Kidney (tissue), 13 donors: ENCODE measurements at regions not wholly inside any gene's neighbourhood (a gene's known extent, or its start where the extent isn't known, plus 50 kb on each side); places are given as distances from the start of the nearest gene placed in this dataset.
"Not testable (repeated sequence)": the region's sequence is repeated elsewhere in the genome, so short reads cannot be mapped to it uniquely, and the experiment has no call there.

ENCODE experiments used
- DNase-seq, 5 donors: peaks; one replicate each; pipeline ENCODE4 v3.0.0-alpha.2; 2013 to 2020
- FAIRE-seq: peaks from 2 replicates; lab custom pipeline; 2012; peaks lifted over from hg19 to GRCh38; lab: Jason Lieb, UNC
- H3K27ac ChIP-seq, 2 donors: one replicate each; pipeline ENCODE4 v1.7.0; 2013; ENCODE audit warnings: low read depth in 2 of 2, low read length in 2 of 2, inconsistent platforms in 1 of 2
- H3K27me3 ChIP-seq: one replicate; pipeline ENCODE4 v1.7.1; 2013; ENCODE audit warnings: low read length, inconsistent platforms; ENCODE audit not compliant: control insufficient read depth, insufficient read depth
- H3K36me3 ChIP-seq, 3 donors: one replicate each; pipeline versions ENCODE4 v1.7.0 to v1.7.1; 2013; ENCODE audit warnings: low read length in 3 of 3, control low read depth in 1 of 3, inconsistent platforms in 1 of 3; ENCODE audit not compliant: insufficient read depth in 3 of 3, control insufficient read depth in 2 of 3
- H3K4me1 ChIP-seq, 3 donors: one replicate each; pipeline versions ENCODE4 v1.7.0 to v1.7.1; 2013; ENCODE audit warnings: low read length in 3 of 3, inconsistent platforms in 1 of 3, low read depth in 1 of 3; ENCODE audit not compliant: control insufficient read depth in 2 of 3, insufficient read depth in 2 of 3
- H3K4me3 ChIP-seq, 3 donors: one replicate each; pipeline versions ENCODE4 v1.7.0 to v1.8.1; 2013; ENCODE audit warnings: low read length in 3 of 3, control low read depth in 1 of 3, inconsistent platforms in 1 of 3
- H3K9ac ChIP-seq, 3 donors: one replicate each; pipeline versions ENCODE4 v1.7.0 to v1.7.1; 2013; ENCODE audit warnings: low read length in 3 of 3, control low read depth in 1 of 3, inconsistent platforms in 1 of 3
- H3K9me3 ChIP-seq, 3 donors: one replicate each; pipeline versions ENCODE4 v1.7.0 to v1.7.1; 2013; ENCODE audit warnings: low read length in 3 of 3, control low read depth in 1 of 3, inconsistent platforms in 1 of 3; ENCODE audit not compliant: control insufficient read depth in 2 of 3, insufficient read depth in 1 of 3
- intact Hi-C: fragments of 100-400 bp; cut with DNase I; formaldehyde crosslinking; loops from one replicate; pipeline ENCODE4 v1.11.1; 2022
- TF ChIP-seq, protein P1 (sequence below): IDR thresholded peaks from 3 replicates; pipeline ENCODE4 v1.5.1; 2012; ENCODE audit warnings: mild to moderate bottlenecking, moderate library complexity, borderline replicate concordance; ENCODE audit not compliant: insufficient read depth; ENCODE audit errors: extremely low read depth
- donor health status: control.
- donor health status: control.
- donor health status: control.
- donor health status: control.
- donor health status: control.
- donor health status: DM: yes; HTN: yes; CAD: no.
- donor health status: Normal renal cell carcinoma (clear cell type).

- TF ChIP-seq, protein P1, sequence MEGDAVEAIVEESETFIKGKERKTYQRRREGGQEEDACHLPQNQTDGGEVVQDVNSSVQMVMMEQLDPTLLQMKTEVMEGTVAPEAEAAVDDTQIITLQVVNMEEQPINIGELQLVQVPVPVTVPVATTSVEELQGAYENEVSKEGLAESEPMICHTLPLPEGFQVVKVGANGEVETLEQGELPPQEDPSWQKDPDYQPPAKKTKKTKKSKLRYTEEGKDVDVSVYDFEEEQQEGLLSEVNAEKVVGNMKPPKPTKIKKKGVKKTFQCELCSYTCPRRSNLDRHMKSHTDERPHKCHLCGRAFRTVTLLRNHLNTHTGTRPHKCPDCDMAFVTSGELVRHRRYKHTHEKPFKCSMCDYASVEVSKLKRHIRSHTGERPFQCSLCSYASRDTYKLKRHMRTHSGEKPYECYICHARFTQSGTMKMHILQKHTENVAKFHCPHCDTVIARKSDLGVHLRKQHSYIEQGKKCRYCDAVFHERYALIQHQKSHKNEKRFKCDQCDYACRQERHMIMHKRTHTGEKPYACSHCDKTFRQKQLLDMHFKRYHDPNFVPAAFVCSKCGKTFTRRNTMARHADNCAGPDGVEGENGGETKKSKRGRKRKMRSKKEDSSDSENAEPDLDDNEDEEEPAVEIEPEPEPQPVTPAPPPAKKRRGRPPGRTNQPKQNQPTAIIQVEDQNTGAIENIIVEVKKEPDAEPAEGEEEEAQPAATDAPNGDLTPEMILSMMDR = no peak
- Histone ChIP-seq H3K27me3 (no peaks in the 10 kb centered on the region), H3K4me1 (no peaks in the 10 kb centered on the region), H3K9me3 (no peaks in the 10 kb centered on the region), H3K9ac (no peak overlapping the region), H3K36me3 (no peaks in the 10 kb centered on the region), H3K27ac (no peak overlapping the region), H3K4me3 (no peak overlapping the region)
- intact Hi-C loops = no loop called here
- FAIRE-seq (no peak), DNase-seq (no peak)
Observed at GRCh38 chr7:97430006-97430405, 301.9 kb upstream of the TAC1 start.

- Histone ChIP-seq H3K4me3 (no peak overlapping the region), H3K27me3 (no peaks in the 10 kb centered on the region), H3K4me1 (no peaks in the 10 kb centered on the region), H3K27ac (no peak overlapping the region), H3K9me3 (peaks cover 0 to 10% (median 7%) of the 10 kb centered on the region in 3 donors), H3K36me3 (no peaks in the 10 kb centered on the region), H3K9ac (no peak overlapping the region)
- FAIRE-seq (no peak), DNase-seq (no peak)
- intact Hi-C loops = no loop called here
- TF ChIP-seq, protein P1 = no peak
Observed at GRCh38 chr7:97439637-97440214, 292.2 kb upstream of the TAC1 start.

- H3K9ac ChIP-seq = no peak overlapping the region
- H3K9me3 ChIP-seq = no peaks in the 10 kb centered on the region
- no peaks in the 10 kb centered on the region for H3K27me3 ChIP-seq
- H3K4me1 ChIP-seq = no peaks in the 10 kb centered on the region
- DNase-seq (no peak), FAIRE-seq (no peak)
- H3K4me3 ChIP-seq = no peak overlapping the region
- no peaks in the 10 kb centered on the region for H3K36me3 ChIP-seq
- TF ChIP-seq, protein P1 = no peak
- intact Hi-C loops = no loop called here
- H3K27ac ChIP-seq = no peak overlapping the region
Observed at GRCh38 chr7:97446361-97446760, 285.5 kb upstream of the TAC1 start.

DNA sequence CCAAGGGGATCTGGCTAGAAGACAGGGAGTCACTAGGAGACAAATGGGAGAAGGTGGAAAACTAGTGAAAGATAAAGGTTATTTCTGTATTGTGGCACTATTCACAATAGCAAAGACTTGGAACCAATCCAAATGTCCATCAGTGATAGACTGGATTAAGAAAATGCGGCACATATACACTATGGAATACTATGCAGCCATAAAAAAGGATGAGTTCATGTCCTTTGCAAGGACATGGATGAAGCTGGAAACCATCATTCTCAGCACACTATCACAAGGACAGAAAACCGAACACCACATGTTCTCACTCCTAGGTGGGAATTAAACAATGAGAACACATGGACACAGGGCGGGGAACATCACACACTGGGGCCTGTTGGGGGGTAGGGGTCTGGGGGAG, 282.4 kb upstream of the TAC1 start:
- H3K9me3 ChIP-seq, DNase-seq, H3K9ac ChIP-seq, H3K4me3 ChIP-seq, intact Hi-C loops, H3K36me3 ChIP-seq, H3K4me1 ChIP-seq, H3K27ac ChIP-seq, H3K27me3 ChIP-seq, FAIRE-seq: not testable (repeated sequence)
